GM12878 (cell line): ENCODE measurements at regions not wholly inside any gene's neighbourhood (a gene's known extent, or its start where the extent isn't known, plus 50 kb on each side); places are given as distances from the start of the nearest gene placed in this dataset.

Experiments used
- ATAC-seq: fragments of 200-7000 bp; cut with Tn5 transposase; 3 replicates; pipeline ENCODE4 v1.9.1; 2020; ENCODE audit warnings: mild to moderate bottlenecking, moderate library complexity
- BruUV-seq: library from RNA; stranded (reverse); fragments of 400-500 nt; replicated peaks from 2 replicates; lab custom pipeline; 2021; lab: Mats Ljungman, UMichigan
- CTCF ChIA-PET: fragments of 300-600 bp; sonication (Branson Sonifier 250); formaldehyde crosslinking; extraction: SDS; loops from one replicate; lab custom pipeline; 2021; ENCODE audit warnings: inconsistent platforms; lab: Yijun Ruan, JAX
- POLR2A ChIA-PET: fragments of 350-600 bp; formaldehyde crosslinking; extraction: SDS; loops from one replicate; lab custom pipeline; 2021; ENCODE audit warnings: inconsistent platforms; lab: Charles Lee
- RAD21 ChIA-PET: fragments of 300-600 bp; sonication (Branson Sonifier 250); formaldehyde crosslinking; loops from one replicate; lab custom pipeline; 2023; ENCODE audit warnings: antibody characterized with exemption; ENCODE audit not compliant: unreplicated experiment; lab: Charles Lee
- SMC1A ChIA-PET: fragments of 300-600 bp; sonication (Branson Sonifier 250); formaldehyde crosslinking; loops from one replicate; lab custom pipeline; 2023; ENCODE audit not compliant: unreplicated experiment, uncharacterized antibody; lab: Charles Lee
- DNase-seq: peaks from one replicate; pipeline ENCODE4 v3.0.0-alpha.2; 2011; ENCODE audit warnings: low read depth, low spot score
- FAIRE-seq: peaks from 3 replicates; lab custom pipeline; 2011; peaks lifted over from hg19 to GRCh38; lab: Jason Lieb, UNC
- H2AFZ ChIP-seq: 2 replicates; pipeline ENCODE4 v1.6.0; 2011; ENCODE audit warnings: low read depth, low read length, control low read depth; ENCODE audit not compliant: control insufficient read depth
- H3K27ac ChIP-seq: 2 replicates; pipeline ENCODE4 v1.5.1; 2011; ENCODE audit warnings: control low read depth; ENCODE audit not compliant: control insufficient read depth, insufficient read depth
- H3K27me3 ChIP-seq, 2 experiments: replicated peaks in 1 of 2; 2 replicates each; pipeline versions ENCODE4 v1.6.0 to v1.6.1; 2011; ENCODE audit warnings: low read length in 1 of 2; ENCODE audit not compliant: control insufficient read depth in 2 of 2, insufficient read depth in 2 of 2
- H3K36me3 ChIP-seq, 2 experiments: 2 replicates each; pipeline ENCODE4 v1.5.1; 2011; ENCODE audit warnings: low read length in 1 of 2; ENCODE audit not compliant: control insufficient read depth in 2 of 2, insufficient read depth in 2 of 2
- H3K4me1 ChIP-seq: 2 replicates; pipeline ENCODE4 v1.6.1; 2011; ENCODE audit warnings: mild to moderate bottlenecking, low read length, moderate library complexity, mixed read lengths; ENCODE audit not compliant: control insufficient read depth, insufficient read depth
- H3K4me2 ChIP-seq: 2 replicates; pipeline ENCODE4 v1.6.0; 2011; ENCODE audit warnings: control low read depth; ENCODE audit not compliant: control insufficient read depth, insufficient read depth
- H3K4me3 ChIP-seq: fragments of 200-600 bp; sonication (generic); 2 replicates; pipeline ENCODE4 v1.5.1; 2016
- H3K79me2 ChIP-seq: 2 replicates; pipeline ENCODE4 v1.6.0; 2011; ENCODE audit warnings: low read length; ENCODE audit not compliant: control insufficient read depth, insufficient read depth
- H3K9ac ChIP-seq: 2 replicates; pipeline ENCODE4 v1.8.0; 2011; ENCODE audit warnings: low read length, control low read depth, mixed read lengths; ENCODE audit not compliant: control insufficient read depth, insufficient read depth
- H3K9me3 ChIP-seq: replicated peaks from 3 replicates; pipeline ENCODE4 v1.5.1; 2011; ENCODE audit warnings: mild to moderate bottlenecking, low read length; ENCODE audit not compliant: control insufficient read depth, insufficient read depth
- H4K20me1 ChIP-seq: 2 replicates; pipeline ENCODE4 v1.6.0; 2011; ENCODE audit not compliant: control insufficient read depth, insufficient read depth
- CHD4 ChIP-seq: fragments of 200-600 bp; sonication (generic); IDR thresholded peaks from 2 replicates; pipeline ENCODE4 v1.6.1; 2016; ENCODE audit warnings: mild to moderate bottlenecking
- ESRRA ChIP-seq: IDR thresholded peaks from 2 replicates; pipeline ENCODE4 v1.6.1; 2012; ENCODE audit warnings: mild to moderate bottlenecking, low read length, improper control_type of control experiment
- ETV6 ChIP-seq, 2 experiments: fragments of 450-650 bp in 1 of 2; IDR thresholded peaks in 1 of 2; conservative IDR thresholded peaks in 1 of 2; 2 replicates each; pipeline ENCODE4 v1.6.1; 2014; ENCODE audit warnings: antibody characterized with exemption in 1 of 2, borderline replicate concordance in 1 of 2, low read depth in 1 of 2, mild to moderate bottlenecking in 1 of 2, moderate library complexity in 1 of 2
- EZH2 ChIP-seq: IDR thresholded peaks from 2 replicates; pipeline ENCODE4 v1.6.1; 2012; ENCODE audit warnings: low read depth, mild to moderate bottlenecking, control low read depth, inconsistent platforms, low read length, borderline replicate concordance; ENCODE audit not compliant: control insufficient read depth
- IRF4 ChIP-seq: IDR thresholded peaks from 2 replicates; pipeline ENCODE4 v1.6.1; 2011; ENCODE audit warnings: low read depth, low read length
- MYB ChIP-seq: fragments of 150-350 bp; IDR thresholded peaks from 2 replicates; pipeline ENCODE4 v1.6.1; 2014; ENCODE audit warnings: mild to moderate bottlenecking, low read depth, low read length, borderline replicate concordance
- NFIC ChIP-seq: IDR thresholded peaks from 2 replicates; pipeline ENCODE4 v1.6.1; 2012; ENCODE audit warnings: low read depth, mild to moderate bottlenecking, inconsistent platforms, low read length, moderate library complexity
- NR2F1 ChIP-seq: fragments of 450-650 bp; conservative IDR thresholded peaks from 2 replicates; pipeline ENCODE4 v1.6.1; 2017; ENCODE audit warnings: mild to moderate bottlenecking
- POLR2A ChIP-seq: IDR thresholded peaks from 2 replicates; pipeline ENCODE4 v1.6.1; 2011; ENCODE audit warnings: low read depth, mild to moderate bottlenecking, low read length
- SIN3A ChIP-seq: IDR thresholded peaks from 2 replicates; pipeline ENCODE4 v1.6.1; 2012; ENCODE audit warnings: low read depth, low read length, improper control_type of control experiment
- SRF ChIP-seq, 2 experiments: IDR thresholded peaks; 2 replicates each; pipeline ENCODE4 v1.6.1; 2011; ENCODE audit warnings: low read depth in 2 of 2, low read length in 2 of 2, mild to moderate bottlenecking in 1 of 2, moderate library complexity in 1 of 2
- STAT1 ChIP-seq: fragments of 450-650 bp; conservative IDR thresholded peaks from 2 replicates; pipeline ENCODE4 v1.6.1; 2014; ENCODE audit warnings: antibody characterized with exemption, mild to moderate bottlenecking
- ZNF207 ChIP-seq: fragments of 450-650 bp; IDR thresholded peaks from 2 replicates; pipeline ENCODE4 v1.6.1; 2014; ENCODE audit warnings: antibody characterized with exemption, mild to moderate bottlenecking, borderline replicate concordance
- WGBS: methylation state at CpG from one replicate; pipeline ENCODE4 v1.1.6; 2016; ENCODE audit warnings: low lambda C conversion rate; ENCODE audit not compliant: insufficient replicate concordance, insufficient coverage; ENCODE audit errors: missing lambda C conversion rate; 5-methylcytosine and 5-hydroxymethylcytosine counted together
- in situ Hi-C: fragments of 300-500 bp; cut with MboI; formaldehyde crosslinking; loops from 9 replicates; pipeline ENCODE4 v1.14.3; 2018; ENCODE audit warnings: mixed read lengths
- intact Hi-C: fragments of 100-400 bp; cut with micrococcal nuclease; formaldehyde crosslinking; loops from one replicate; pipeline ENCODE4 v1.14.2; 2022; ENCODE audit not compliant: unreplicated experiment
- TF ChIP-seq, protein P1 (sequence below): IDR thresholded peaks from 2 replicates; pipeline ENCODE4 v1.6.1; 2011; ENCODE audit warnings: mild to moderate bottlenecking, low read depth, low read length, moderate library complexity; ENCODE audit not compliant: insufficient replicate concordance

DNA sequence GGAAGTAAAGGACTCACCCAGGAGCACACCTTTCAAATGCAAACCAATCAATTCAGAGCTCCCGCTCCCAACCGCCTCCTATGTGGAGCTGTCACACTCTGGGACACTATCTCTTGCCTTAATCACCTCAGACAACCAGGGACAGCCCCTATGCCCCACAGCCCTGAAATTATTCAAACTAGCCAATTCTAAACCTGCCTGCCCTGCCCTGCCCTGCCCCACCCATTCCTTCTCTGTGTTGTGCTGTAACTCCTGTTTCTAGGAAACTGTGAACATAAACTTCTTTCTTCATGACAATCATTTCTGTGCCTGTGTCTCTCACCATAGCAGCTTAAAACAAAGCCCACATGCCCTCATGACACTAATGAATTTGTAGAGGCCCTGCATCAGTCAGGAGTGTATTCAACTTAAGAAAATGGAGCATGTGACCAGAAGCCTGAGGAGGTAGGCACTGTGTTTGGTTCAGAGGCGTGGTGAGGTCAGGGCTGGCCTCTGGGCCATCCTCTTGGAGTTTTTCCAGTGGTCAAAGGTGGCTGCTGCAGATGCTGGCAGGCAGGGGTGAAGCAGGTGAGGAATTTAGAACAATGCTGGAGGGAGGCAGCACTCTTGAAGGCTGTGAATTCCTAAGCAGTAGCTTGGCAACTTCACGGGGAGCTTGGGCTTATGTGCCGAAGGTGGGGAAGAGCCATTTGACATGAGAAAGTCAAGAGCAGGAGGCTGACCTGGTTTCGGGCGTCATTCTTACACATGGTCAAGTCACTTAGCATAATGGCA, 74.5 kb downstream of the RHOU start:
- no TSS peak for BruUV-seq
- WGBS: 62% methylated on average over 7 of the region's 7 CpGs
- in situ Hi-C loops (no loop called here), intact Hi-C loops (no loop called here)
- Histone ChIP-seq H4K20me1 (no peaks in the 10 kb centered on the region), H3K27ac (no peak overlapping the region), H3K27me3 (no peaks in the 10 kb centered on the region; a peak in 2 of 4 replicates), H3K4me2 (no peak overlapping the region), H2AFZ (no peak overlapping the region), H3K79me2 (no peaks in the 10 kb centered on the region), H3K4me3 (no peak overlapping the region), H3K4me1 (peaks cover 4% of the 10 kb centered on the region; the same call in 1 of the 2 replicates), H3K36me3 (no peaks in the 10 kb centered on the region), H3K9ac (no peak overlapping the region), H3K9me3 (no peaks in the 10 kb centered on the region)
- ATAC-seq (no peak), FAIRE-seq (no peak), DNase-seq (no peak)
- RAD21 ChIA-PET: no interaction called here
- no peak for TF ChIP-seq ZNF207
- no peak for TF ChIP-seq ESRRA
- TF ChIP-seq NFIC: no peak
- no peak for TF ChIP-seq IRF4
- TF ChIP-seq NR2F1: no peak
- TF ChIP-seq STAT1: no peak
- TF ChIP-seq SIN3A: no peak
- TF ChIP-seq, protein P1, sequence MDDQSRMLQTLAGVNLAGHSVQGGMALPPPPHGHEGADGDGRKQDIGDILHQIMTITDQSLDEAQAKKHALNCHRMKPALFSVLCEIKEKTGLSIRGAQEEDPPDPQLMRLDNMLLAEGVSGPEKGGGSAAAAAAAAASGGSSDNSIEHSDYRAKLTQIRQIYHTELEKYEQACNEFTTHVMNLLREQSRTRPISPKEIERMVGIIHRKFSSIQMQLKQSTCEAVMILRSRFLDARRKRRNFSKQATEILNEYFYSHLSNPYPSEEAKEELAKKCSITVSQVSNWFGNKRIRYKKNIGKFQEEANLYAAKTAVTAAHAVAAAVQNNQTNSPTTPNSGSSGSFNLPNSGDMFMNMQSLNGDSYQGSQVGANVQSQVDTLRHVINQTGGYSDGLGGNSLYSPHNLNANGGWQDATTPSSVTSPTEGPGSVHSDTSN: no peak
- TF ChIP-seq POLR2A: no peak
- no peak for TF ChIP-seq MYB
- no peak for TF ChIP-seq SRF (IDR thresholded peaks at IDR 0.05; ENCODE audit: low read depth in 2 of 2, low read length in 2 of 2)
- no peak for TF ChIP-seq EZH2
- TF ChIP-seq CHD4: no peak
- TF ChIP-seq ETV6 (conservative IDR thresholded peaks at IDR 0.05 in 1 of 2, IDR thresholded peaks at IDR 0.05 in 1 of 2; ENCODE audit: borderline replicate concordance in 1 of 2, low read depth in 1 of 2): no peak
- SMC1A ChIA-PET: no interaction called here
- CTCF ChIA-PET: no interaction called here
- POLR2A ChIA-PET: no interaction called here
